SU-DHL-6 (cell line): ENCODE measurements at regions not wholly inside any gene's neighbourhood (a gene's known extent, or its start where the extent isn't known, plus 50 kb on each side); places are given as distances from the start of the nearest gene placed in this dataset.

Source experiments
- EZH2phosphoT487 ChIP-seq: fragments of 200-600 bp; sonication (generic), shearing (Covaris generic); conservative IDR thresholded peaks from 2 replicates; pipeline ENCODE4 v1.6.1; 2018; ENCODE audit warnings: mild to moderate bottlenecking, antibody characterized with exemption, low read length, moderate library complexity, mixed read lengths
- TF ChIP-seq, protein P1 (sequence below): fragments of 200-600 bp; sonication (generic); IDR thresholded peaks from one replicate; pipeline ENCODE4 v1.5.1; 2017; ENCODE audit warnings: antibody characterized with exemption, mild to moderate bottlenecking, low read length, moderate library complexity; ENCODE audit not compliant: insufficient read depth, poor library complexity, severe bottlenecking

DNA sequence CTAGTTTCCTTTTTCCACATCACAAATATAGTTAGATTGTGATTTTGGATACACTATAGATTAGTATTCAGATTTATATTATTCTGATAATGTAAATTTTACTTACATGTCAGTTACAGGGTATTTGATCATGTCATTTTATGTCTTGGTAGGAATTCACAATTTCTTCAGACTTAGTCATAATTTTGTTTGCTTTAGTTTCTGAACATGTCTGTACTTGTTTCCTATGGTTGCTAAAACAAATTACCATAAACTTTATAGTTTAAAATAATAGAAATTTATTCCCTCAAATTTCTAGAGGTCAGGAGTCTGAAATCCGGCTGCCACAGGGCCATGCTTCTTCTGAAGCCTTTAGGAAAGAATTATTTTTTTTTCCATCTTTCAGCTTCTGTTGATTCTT is 1817.2 kb upstream of the CDH9 start:
- TF ChIP-seq, protein P1, sequence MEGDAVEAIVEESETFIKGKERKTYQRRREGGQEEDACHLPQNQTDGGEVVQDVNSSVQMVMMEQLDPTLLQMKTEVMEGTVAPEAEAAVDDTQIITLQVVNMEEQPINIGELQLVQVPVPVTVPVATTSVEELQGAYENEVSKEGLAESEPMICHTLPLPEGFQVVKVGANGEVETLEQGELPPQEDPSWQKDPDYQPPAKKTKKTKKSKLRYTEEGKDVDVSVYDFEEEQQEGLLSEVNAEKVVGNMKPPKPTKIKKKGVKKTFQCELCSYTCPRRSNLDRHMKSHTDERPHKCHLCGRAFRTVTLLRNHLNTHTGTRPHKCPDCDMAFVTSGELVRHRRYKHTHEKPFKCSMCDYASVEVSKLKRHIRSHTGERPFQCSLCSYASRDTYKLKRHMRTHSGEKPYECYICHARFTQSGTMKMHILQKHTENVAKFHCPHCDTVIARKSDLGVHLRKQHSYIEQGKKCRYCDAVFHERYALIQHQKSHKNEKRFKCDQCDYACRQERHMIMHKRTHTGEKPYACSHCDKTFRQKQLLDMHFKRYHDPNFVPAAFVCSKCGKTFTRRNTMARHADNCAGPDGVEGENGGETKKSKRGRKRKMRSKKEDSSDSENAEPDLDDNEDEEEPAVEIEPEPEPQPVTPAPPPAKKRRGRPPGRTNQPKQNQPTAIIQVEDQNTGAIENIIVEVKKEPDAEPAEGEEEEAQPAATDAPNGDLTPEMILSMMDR: no peak
- no peak for TF ChIP-seq EZH2phosphoT487
